MCF 10A (cell line): ENCODE measurements at regions not wholly inside any gene's neighbourhood (a gene's known extent, or its start where the extent isn't known, plus 50 kb on each side); places are given as distances from the start of the nearest gene placed in this dataset.

ENCODE experiments used
- BruUV-seq: library from RNA; stranded (reverse); fragments of 400-500 nt; replicated peaks from 2 replicates; lab custom pipeline; 2021; lab: Mats Ljungman, UMichigan
- CTCF ChIA-PET: fragments of 300-600 bp; sonication (Branson Sonifier 250); formaldehyde crosslinking; extraction: SDS; loops from one replicate; lab custom pipeline; 2021; ENCODE audit warnings: antibody characterized with exemption, inconsistent platforms; lab: Yijun Ruan, JAX
- POLR2A ChIA-PET: fragments of 300-600, 350-650 bp; sonication (Branson Sonifier 250); formaldehyde crosslinking; extraction: SDS; loops from one replicate; lab custom pipeline; 2020; ENCODE audit warnings: antibody characterized with exemption, inconsistent platforms; lab: Yijun Ruan, JAX
- DNase-seq: peaks from one replicate; pipeline ENCODE4 v3.0.0-alpha.2; 2018; ENCODE audit not compliant: unreplicated experiment
- H3K27ac Mint-ChIP-seq: one replicate; pipeline ENCODE4 v1.8.0; 2022; ENCODE audit warnings: mild to moderate bottlenecking, low read depth, mixed read lengths; ENCODE audit not compliant: unreplicated experiment
- H3K27me3 Mint-ChIP-seq: one replicate; pipeline ENCODE4 v1.8.0; 2022; ENCODE audit warnings: mixed read lengths; ENCODE audit not compliant: insufficient read depth, unreplicated experiment
- H3K36me3 Mint-ChIP-seq: one replicate; pipeline ENCODE4 v1.8.0; 2022; ENCODE audit warnings: mild to moderate bottlenecking, moderate library complexity, mixed read lengths; ENCODE audit not compliant: insufficient read depth, unreplicated experiment
- H3K4me1 Mint-ChIP-seq: one replicate; pipeline ENCODE4 v1.8.0; 2022; ENCODE audit warnings: mixed read lengths; ENCODE audit not compliant: insufficient read depth, unreplicated experiment
- H3K4me3 Mint-ChIP-seq: one replicate; pipeline ENCODE4 v1.8.0; 2022; ENCODE audit warnings: mild to moderate bottlenecking, moderate library complexity, mixed read lengths; ENCODE audit not compliant: unreplicated experiment
- H3K9me3 Mint-ChIP-seq: one replicate; pipeline ENCODE4 v1.8.0; 2022; ENCODE audit warnings: mixed read lengths; ENCODE audit not compliant: unreplicated experiment
- CTCF ChIP-seq: fragments of 200-600 bp; IDR thresholded peaks from one replicate; pipeline ENCODE4 v1.8.0; 2022; ENCODE audit warnings: antibody characterized with exemption, mild to moderate bottlenecking; ENCODE audit not compliant: unreplicated experiment
- intact Hi-C: fragments of 100-400 bp; cut with micrococcal nuclease; formaldehyde crosslinking; loops from 2 replicates; pipeline ENCODE4 v1.14.1; 2022

DNA sequence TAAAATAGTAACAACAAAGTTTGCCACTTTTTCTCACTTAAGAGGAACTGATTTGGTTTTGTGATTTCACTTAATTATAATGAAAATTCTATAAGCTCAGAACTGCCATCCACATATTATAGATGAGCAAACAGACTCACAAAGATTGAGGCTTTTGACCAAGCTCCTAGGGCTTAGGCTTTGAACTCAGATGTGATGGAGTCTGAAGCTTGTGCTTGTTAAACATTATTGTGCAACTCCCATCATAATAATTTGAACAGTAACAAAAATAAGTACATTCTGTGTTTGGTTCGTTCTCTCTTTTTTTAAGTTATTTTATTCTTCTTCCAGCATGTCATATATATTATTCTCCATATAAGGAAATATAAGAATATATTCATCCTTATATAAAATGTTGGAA, 403.4 kb downstream of the PTPRC start:
- CTCF ChIA-PET = interaction anchor here (0.7 kb wide), 1 partner anchor 14 kb away, joined by 3 read pairs; no protein-coding TSS in a partner anchor

DNA sequence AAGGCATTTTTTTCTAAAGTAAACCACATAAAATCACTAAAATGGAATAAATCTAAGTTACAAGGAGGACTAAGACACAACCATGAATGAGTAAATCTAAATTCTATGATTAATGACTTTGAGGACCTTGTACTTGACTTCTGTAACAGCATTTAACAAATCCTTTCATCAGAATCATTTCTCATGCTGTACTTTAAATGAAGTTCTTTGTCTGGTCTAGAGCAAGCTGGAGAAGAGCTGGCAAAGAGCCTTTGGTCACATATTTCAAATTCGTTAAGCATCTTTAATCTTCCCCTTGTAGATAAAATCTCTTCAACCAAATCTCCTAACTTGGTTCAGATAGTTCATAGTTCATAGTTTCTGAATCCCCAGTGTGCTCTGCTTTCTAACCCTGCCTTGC, 405.4 kb downstream of the PTPRC start:
- Mint-ChIP-seq H3K4me1 (no peaks in the 10 kb centered on the region), H3K27me3 (no peaks in the 10 kb centered on the region), H3K4me3 (no peak overlapping the region), H3K36me3 (no peaks in the 10 kb centered on the region), H3K9me3 (peaks cover 7% of the 10 kb centered on the region), H3K27ac (no peak overlapping the region)
- intact Hi-C loops = no loop called here
- ChIA-PET POLR2A (no interaction called here), CTCF (interaction anchor here (1.0 kb wide), 1 partner anchor 32 kb away, joined by 4 read pairs; no protein-coding TSS in a partner anchor)
- TF ChIP-seq CTCF = no peak
- no peak for DNase-seq
- BruUV-seq = no TSS peak

More for the DNA sequence above, 403.4 kb downstream of the PTPRC start:
- H3K4me3 Mint-ChIP-seq = no peak overlapping the region
- H3K36me3 Mint-ChIP-seq = no peaks in the 10 kb centered on the region
- no peak for TF ChIP-seq CTCF
- intact Hi-C loops = no loop called here
- H3K27ac Mint-ChIP-seq = no peak overlapping the region
- no peak for DNase-seq
- H3K4me1 Mint-ChIP-seq = no peaks in the 10 kb centered on the region
- POLR2A ChIA-PET = no interaction called here
- H3K9me3 Mint-ChIP-seq = no peaks in the 10 kb centered on the region
- no peaks in the 10 kb centered on the region for H3K27me3 Mint-ChIP-seq
- BruUV-seq = no TSS peak

DNA sequence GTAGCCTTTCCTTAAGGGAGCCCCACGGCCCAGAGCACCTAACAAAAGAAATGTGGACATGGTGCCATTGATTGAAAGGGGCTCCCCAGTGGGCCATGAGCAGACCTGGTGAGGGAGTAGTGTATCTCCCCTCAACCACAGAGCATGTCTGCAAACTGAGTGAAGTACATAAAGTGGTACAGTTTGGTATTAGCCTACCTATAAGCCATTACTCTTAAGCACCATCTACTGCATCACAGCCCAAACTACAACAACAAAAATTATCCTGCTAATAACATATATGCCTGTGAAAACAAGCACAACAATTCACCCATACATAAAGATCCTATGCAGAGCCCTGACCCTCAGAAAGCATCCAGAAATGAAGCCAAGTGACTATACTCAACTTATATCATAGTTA, 407.8 kb downstream of the PTPRC start:
- no peak overlapping the region for H3K4me3 Mint-ChIP-seq
- no peak overlapping the region for H3K27ac Mint-ChIP-seq
- intact Hi-C loops = loop anchor here (1.0 kb wide), 1 partner anchor 275 kb away; no protein-coding TSS in a partner anchor
- ChIA-PET POLR2A (interaction anchor here (0.6 kb wide), 1 partner anchor 913 kb away, joined by 3 read pairs; no protein-coding TSS in a partner anchor), CTCF (interaction anchor here (0.5 to 1.4 kb wide), 5 partner anchors 10 to 274 kb away, joined by 3 to 5 read pairs (median 3); no protein-coding TSS in a partner anchor)
- BruUV-seq = no TSS peak
- TF ChIP-seq CTCF = no peak
- peaks cover 18% of the 10 kb centered on the region for H3K9me3 Mint-ChIP-seq
- no peak for DNase-seq
- no peaks in the 10 kb centered on the region for H3K4me1 Mint-ChIP-seq
- H3K36me3 Mint-ChIP-seq = no peaks in the 10 kb centered on the region
- H3K27me3 Mint-ChIP-seq = no peaks in the 10 kb centered on the region

GRCh38 chr1:199054694-199055093, 415.9 kb downstream of the PTPRC start:
- POLR2A ChIA-PET = interaction anchor here (0.7 to 1.7 kb wide), 2 partner anchors 36 to 118 kb away, joined by 3 to 4 read pairs; no protein-coding TSS in a partner anchor
- peaks cover 8% of the 10 kb centered on the region for H3K4me1 Mint-ChIP-seq
- intact Hi-C loops = no loop called here
- no peak overlapping the region for H3K4me3 Mint-ChIP-seq
- no TSS peak for BruUV-seq
- H3K27ac Mint-ChIP-seq = no peak overlapping the region
- no peaks in the 10 kb centered on the region for H3K36me3 Mint-ChIP-seq
- DNase-seq = no peak
- TF ChIP-seq CTCF = no peak
- no peaks in the 10 kb centered on the region for H3K27me3 Mint-ChIP-seq
- peaks cover 9% of the 10 kb centered on the region for H3K9me3 Mint-ChIP-seq
- CTCF ChIA-PET = no interaction called here
